Stomach (tissue), 8 donors: ENCODE measurements at regions not wholly inside any gene's neighbourhood (a gene's known extent, or its start where the extent isn't known, plus 50 kb on each side); places are given as distances from the start of the nearest gene placed in this dataset.

ENCODE experiments used
- DNase-seq, 2 donors: peaks; one replicate each; pipeline versions ENCODE4 v3.0.0 to v3.0.0-alpha.2; 2013 to 2019
- H3K27ac ChIP-seq, 5 donors: fragments of 200-600 bp in 4 of 5; sonication (generic) in 4 of 5; one replicate each; pipeline ENCODE4 v1.5.1; 2013 to 2019; ENCODE audit warnings: mild to moderate bottlenecking in 1 of 5, moderate library complexity in 1 of 5
- H3K27me3 ChIP-seq, 3 donors: fragments of 200-600 bp; sonication (generic); one replicate each; pipeline ENCODE4 v1.5.1; 2017 to 2019; ENCODE audit warnings: mixed run types in 1 of 3
- H3K36me3 ChIP-seq, 4 donors: fragments of 200-600 bp; sonication (generic); 1 replicate in 3 of 4; 2 replicates in 1 of 4; pipeline ENCODE4 v1.5.1; 2016 to 2019
- H3K4me1 ChIP-seq, 4 donors: fragments of 200-600 bp; sonication (generic); one replicate each; pipeline ENCODE4 v1.5.1; 2016 to 2019
- H3K4me3 ChIP-seq, 4 donors: fragments of 200-600 bp; sonication (generic) in 3 of 4; one replicate each; pipeline ENCODE4 v1.5.1; 2016 to 2019; ENCODE audit warnings: mild to moderate bottlenecking in 1 of 4
- H3K9me3 ChIP-seq, 4 donors: fragments of 200-600 bp; sonication (generic); one replicate each; pipeline ENCODE4 v1.5.1; 2016 to 2019
- EP300 ChIP-seq: sonication (generic); formaldehyde crosslinking; IDR thresholded peaks from one replicate; pipeline ENCODE4 v1.6.1; 2017; ENCODE audit warnings: antibody characterized with exemption
- POLR2A ChIP-seq, 4 donors: fragments of 450-650 bp; IDR thresholded peaks; one replicate each; pipeline ENCODE4 v1.6.1; 2016; ENCODE audit warnings: antibody characterized with exemption in 4 of 4, control low read depth in 2 of 4, mild to moderate bottlenecking in 1 of 4, moderate library complexity in 1 of 4
- POLR2AphosphoS5 ChIP-seq, 3 donors: sonication (generic); formaldehyde crosslinking; IDR thresholded peaks; one replicate each; pipeline ENCODE4 v1.6.1; 2016; ENCODE audit warnings: antibody characterized with exemption in 3 of 3
- WGBS, 5 donors: extraction: QIAGEN DNeasy Blood & Tissue Kit in 3 of 5; methylation state at CpG; one replicate each; pipeline versions ENCODE4 v1.1.5 to v1.1.7; 2013 to 2018; 5-methylcytosine and 5-hydroxymethylcytosine counted together
- intact Hi-C: fragments of 100-400 bp; cut with DNase I; formaldehyde crosslinking; loops from one replicate; pipeline ENCODE4 v1.15.1; 2023; ENCODE audit warnings: low total_unique reads
- TF ChIP-seq, protein P1 (sequence below), 7 experiments: fragments of 450-650 bp in 4 of 7; fragments of 200-600 bp in 3 of 7; sonication (generic) in 3 of 7; IDR thresholded peaks; one replicate each; pipeline ENCODE4 v1.5.1; 2016 to 2019; ENCODE audit warnings: antibody characterized with exemption in 7 of 7, control low read depth in 2 of 7, mild to moderate bottlenecking in 1 of 7
- donor health status: healthy with polysubstance abuse.
- donor health status: Bipolar disorder and iron deficiency.
- donor health status: healthy.

DNA sequence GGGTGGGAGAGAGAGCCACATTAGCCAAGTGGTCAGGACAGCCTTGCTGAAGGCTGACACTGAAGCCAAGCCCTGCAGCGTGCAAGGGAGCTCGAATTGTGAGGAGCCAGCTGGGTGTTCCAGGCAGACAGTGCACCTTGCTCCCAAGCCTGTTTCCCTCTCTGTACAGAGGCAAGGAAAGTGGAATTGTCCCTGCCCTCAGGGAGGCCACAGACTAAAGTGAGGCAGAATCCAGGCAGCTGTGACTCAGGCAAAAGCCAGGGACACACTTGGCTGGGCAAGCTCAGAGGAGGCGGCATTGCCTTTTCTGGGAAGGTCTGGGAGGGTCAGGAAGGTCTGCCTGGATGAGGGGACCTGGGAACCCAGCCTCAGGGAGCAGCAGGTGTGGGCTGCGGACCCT, 50.2 kb upstream of the LMX1B start:
- Histone ChIP-seq H3K36me3 (no peaks in the 10 kb centered on the region), H3K9me3 (no peaks in the 10 kb centered on the region), H3K4me1 (no peaks in the 10 kb centered on the region), H3K27ac (no peak overlapping the region), H3K27me3 (peaks cover 0 to 80% (median 14%) of the 10 kb centered on the region in 3 donors), H3K4me3 (no peak overlapping the region)
- intact Hi-C loops = no loop called here
- no peak for DNase-seq
- no peak for TF ChIP-seq EP300
- TF ChIP-seq POLR2A (IDR thresholded peaks at IDR 0.05) = no peak
- no peak for TF ChIP-seq POLR2AphosphoS5 (IDR thresholded peaks at IDR 0.05)
- TF ChIP-seq, protein P1, sequence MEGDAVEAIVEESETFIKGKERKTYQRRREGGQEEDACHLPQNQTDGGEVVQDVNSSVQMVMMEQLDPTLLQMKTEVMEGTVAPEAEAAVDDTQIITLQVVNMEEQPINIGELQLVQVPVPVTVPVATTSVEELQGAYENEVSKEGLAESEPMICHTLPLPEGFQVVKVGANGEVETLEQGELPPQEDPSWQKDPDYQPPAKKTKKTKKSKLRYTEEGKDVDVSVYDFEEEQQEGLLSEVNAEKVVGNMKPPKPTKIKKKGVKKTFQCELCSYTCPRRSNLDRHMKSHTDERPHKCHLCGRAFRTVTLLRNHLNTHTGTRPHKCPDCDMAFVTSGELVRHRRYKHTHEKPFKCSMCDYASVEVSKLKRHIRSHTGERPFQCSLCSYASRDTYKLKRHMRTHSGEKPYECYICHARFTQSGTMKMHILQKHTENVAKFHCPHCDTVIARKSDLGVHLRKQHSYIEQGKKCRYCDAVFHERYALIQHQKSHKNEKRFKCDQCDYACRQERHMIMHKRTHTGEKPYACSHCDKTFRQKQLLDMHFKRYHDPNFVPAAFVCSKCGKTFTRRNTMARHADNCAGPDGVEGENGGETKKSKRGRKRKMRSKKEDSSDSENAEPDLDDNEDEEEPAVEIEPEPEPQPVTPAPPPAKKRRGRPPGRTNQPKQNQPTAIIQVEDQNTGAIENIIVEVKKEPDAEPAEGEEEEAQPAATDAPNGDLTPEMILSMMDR (IDR thresholded peaks at IDR 0.05) = no peak
- WGBS, 5 donors = 63 to 86% (median 73%) methylated on average over 4 of the region's 4 CpGs
